ENCODE measurements at regions not wholly inside any gene's neighbourhood (a gene's known extent, or its start where the extent isn't known, plus 50 kb on each side); places are given as distances from the start of the nearest gene placed in this dataset.

GRCh38 chr5:30106596-30106995 is 1086.9 kb upstream of the CDH6 start:
- TF ChIP-seq, protein P1, sequence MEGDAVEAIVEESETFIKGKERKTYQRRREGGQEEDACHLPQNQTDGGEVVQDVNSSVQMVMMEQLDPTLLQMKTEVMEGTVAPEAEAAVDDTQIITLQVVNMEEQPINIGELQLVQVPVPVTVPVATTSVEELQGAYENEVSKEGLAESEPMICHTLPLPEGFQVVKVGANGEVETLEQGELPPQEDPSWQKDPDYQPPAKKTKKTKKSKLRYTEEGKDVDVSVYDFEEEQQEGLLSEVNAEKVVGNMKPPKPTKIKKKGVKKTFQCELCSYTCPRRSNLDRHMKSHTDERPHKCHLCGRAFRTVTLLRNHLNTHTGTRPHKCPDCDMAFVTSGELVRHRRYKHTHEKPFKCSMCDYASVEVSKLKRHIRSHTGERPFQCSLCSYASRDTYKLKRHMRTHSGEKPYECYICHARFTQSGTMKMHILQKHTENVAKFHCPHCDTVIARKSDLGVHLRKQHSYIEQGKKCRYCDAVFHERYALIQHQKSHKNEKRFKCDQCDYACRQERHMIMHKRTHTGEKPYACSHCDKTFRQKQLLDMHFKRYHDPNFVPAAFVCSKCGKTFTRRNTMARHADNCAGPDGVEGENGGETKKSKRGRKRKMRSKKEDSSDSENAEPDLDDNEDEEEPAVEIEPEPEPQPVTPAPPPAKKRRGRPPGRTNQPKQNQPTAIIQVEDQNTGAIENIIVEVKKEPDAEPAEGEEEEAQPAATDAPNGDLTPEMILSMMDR (IDR thresholded peaks at IDR 0.05) = no peak
- TF ChIP-seq EP300 (IDR thresholded peaks at IDR 0.05) (no peak), POLR2AphosphoS5 (IDR thresholded peaks at IDR 0.05) (no peak)
